Neuron (in vitro differentiated cells): ENCODE measurements at regions not wholly inside any gene's neighbourhood (a gene's known extent, or its start where the extent isn't known, plus 50 kb on each side); places are given as distances from the start of the nearest gene placed in this dataset.

Experiments used
- H2AFZ ChIP-seq: one replicate; pipeline ENCODE4 v1.6.1; 2013; ENCODE audit warnings: low read depth, mild to moderate bottlenecking, inconsistent platforms, low read length, moderate library complexity
- H3K27me3 ChIP-seq: one replicate; pipeline ENCODE4 v1.6.1; 2013; ENCODE audit warnings: low read length; ENCODE audit not compliant: insufficient read depth
- H3K36me3 ChIP-seq: one replicate; pipeline ENCODE4 v1.6.1; 2013; ENCODE audit warnings: low read length; ENCODE audit not compliant: insufficient read depth
- H3K4me1 ChIP-seq: one replicate; pipeline ENCODE4 v1.6.1; 2013; ENCODE audit warnings: low read length; ENCODE audit not compliant: insufficient read depth
- H3K4me3 ChIP-seq: 2 replicates; pipeline ENCODE4 v1.5.1; 2013; ENCODE audit warnings: mild to moderate bottlenecking, low read length, moderate library complexity
- H3K9me3 ChIP-seq: one replicate; pipeline ENCODE4 v1.6.1; 2013; ENCODE audit warnings: low read length

- no peaks in the 10 kb centered on the region for H3K9me3 ChIP-seq
- no peaks in the 10 kb centered on the region for H3K36me3 ChIP-seq
- no peaks in the 10 kb centered on the region for H3K27me3 ChIP-seq
- H3K4me3 ChIP-seq, result no peak overlapping the region
- peaks cover 8% of the 10 kb centered on the region for H3K4me1 ChIP-seq
- H2AFZ ChIP-seq, result no peak overlapping the region
Observed at GRCh38 chr21:43268086-43268803, 99.4 kb downstream of the CRYAA start.

- no peaks in the 10 kb centered on the region for H3K36me3 ChIP-seq
- H3K9me3 ChIP-seq, result peaks cover under 1% of the 10 kb centered on the region
- no peak overlapping the region for H2AFZ ChIP-seq
- no peaks in the 10 kb centered on the region for H3K27me3 ChIP-seq
- H3K4me3 ChIP-seq, result no peak overlapping the region
- peaks cover 8% of the 10 kb centered on the region for H3K4me1 ChIP-seq
Observed at GRCh38 chr21:43267391-43268085, 98.7 kb downstream of the CRYAA start.

- Histone ChIP-seq H3K9me3 (peaks cover 4% of the 10 kb centered on the region), H2AFZ (no peak overlapping the region), H3K4me3 (no peak overlapping the region), H3K36me3 (no peaks in the 10 kb centered on the region), H3K27me3 (no peaks in the 10 kb centered on the region), H3K4me1 (peaks cover 8% of the 10 kb centered on the region)
Observed at GRCh38 chr21:43266534-43266933, 97.7 kb downstream of the CRYAA start.

GRCh38 chr21:43262427-43262826 lies 93.6 kb downstream of the CRYAA start:
- Histone ChIP-seq H3K9me3 (peaks cover 4% of the 10 kb centered on the region), H3K4me1 (no peaks in the 10 kb centered on the region)

More at GRCh38 chr21:43262427-43262826, 93.6 kb downstream of the CRYAA start:
- Histone ChIP-seq H3K36me3 (no peaks in the 10 kb centered on the region), H3K4me3 (no peak overlapping the region), H3K27me3 (no peaks in the 10 kb centered on the region), H2AFZ (no peak overlapping the region)
